OCI-LY1 (cell line): ENCODE measurements at regions not wholly inside any gene's neighbourhood (a gene's known extent, or its start where the extent isn't known, plus 50 kb on each side); places are given as distances from the start of the nearest gene placed in this dataset.

Experiments
- EZH2 ChIP-seq: fragments of 200-600 bp; sonication (generic), shearing (Covaris generic); IDR thresholded peaks from 2 replicates; pipeline ENCODE4 v1.8.0; 2017; ENCODE audit warnings: borderline replicate concordance, mixed run types, mild to moderate bottlenecking, antibody characterized with exemption, low read length, moderate library complexity, mixed read lengths
- TF ChIP-seq, protein P1 (sequence below): fragments of 200-600 bp; sonication (generic), shearing (Covaris generic); IDR thresholded peaks from 2 replicates; pipeline ENCODE4 v1.5.1; 2017; ENCODE audit warnings: mild to moderate bottlenecking, antibody characterized with exemption, low read length, moderate library complexity, mixed read lengths

- TF ChIP-seq, protein P1, sequence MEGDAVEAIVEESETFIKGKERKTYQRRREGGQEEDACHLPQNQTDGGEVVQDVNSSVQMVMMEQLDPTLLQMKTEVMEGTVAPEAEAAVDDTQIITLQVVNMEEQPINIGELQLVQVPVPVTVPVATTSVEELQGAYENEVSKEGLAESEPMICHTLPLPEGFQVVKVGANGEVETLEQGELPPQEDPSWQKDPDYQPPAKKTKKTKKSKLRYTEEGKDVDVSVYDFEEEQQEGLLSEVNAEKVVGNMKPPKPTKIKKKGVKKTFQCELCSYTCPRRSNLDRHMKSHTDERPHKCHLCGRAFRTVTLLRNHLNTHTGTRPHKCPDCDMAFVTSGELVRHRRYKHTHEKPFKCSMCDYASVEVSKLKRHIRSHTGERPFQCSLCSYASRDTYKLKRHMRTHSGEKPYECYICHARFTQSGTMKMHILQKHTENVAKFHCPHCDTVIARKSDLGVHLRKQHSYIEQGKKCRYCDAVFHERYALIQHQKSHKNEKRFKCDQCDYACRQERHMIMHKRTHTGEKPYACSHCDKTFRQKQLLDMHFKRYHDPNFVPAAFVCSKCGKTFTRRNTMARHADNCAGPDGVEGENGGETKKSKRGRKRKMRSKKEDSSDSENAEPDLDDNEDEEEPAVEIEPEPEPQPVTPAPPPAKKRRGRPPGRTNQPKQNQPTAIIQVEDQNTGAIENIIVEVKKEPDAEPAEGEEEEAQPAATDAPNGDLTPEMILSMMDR = no peak
- TF ChIP-seq EZH2 = no peak
Measured at GRCh38 chr2:146193619-146194018, 1651.2 kb upstream of the ACVR2A start.
